PFSK-1 (cell line): ENCODE measurements at regions not wholly inside any gene's neighbourhood (a gene's known extent, or its start where the extent isn't known, plus 50 kb on each side); places are given as distances from the start of the nearest gene placed in this dataset.

ENCODE experiments used
- POLR2AphosphoS5 ChIP-seq: IDR thresholded peaks from 2 replicates; pipeline ENCODE4 v1.6.1; 2012; ENCODE audit warnings: low read depth, mild to moderate bottlenecking, control low read depth, low read length, moderate library complexity
- SIN3A ChIP-seq: IDR thresholded peaks from 2 replicates; pipeline ENCODE4 v1.6.1; 2012; ENCODE audit warnings: mild to moderate bottlenecking, low read length, moderate library complexity, borderline replicate concordance; ENCODE audit not compliant: insufficient read depth

DNA sequence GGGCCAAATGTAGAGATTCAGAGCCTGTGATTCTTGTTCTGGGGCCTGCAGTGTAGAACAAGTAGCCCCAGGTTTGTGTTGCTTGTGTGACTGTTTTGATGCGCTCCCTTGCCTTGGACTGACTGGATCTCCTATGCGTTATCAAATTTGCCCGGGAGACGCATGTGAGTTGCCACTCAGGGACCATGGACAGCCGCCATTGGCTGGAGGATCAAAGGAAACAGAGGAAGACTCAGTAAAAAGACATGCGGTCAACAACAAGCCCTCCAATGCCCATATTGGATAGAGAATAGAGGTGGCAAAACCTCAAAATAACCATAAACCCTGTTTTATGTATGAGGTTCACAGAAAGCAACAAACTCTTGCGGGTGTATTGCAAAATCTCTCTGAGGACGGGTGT, 327.5 kb upstream of the IGFBP7 start:
- TF ChIP-seq POLR2AphosphoS5 (no peak), SIN3A (no peak)
